Esophagus (tissue), 2 donors: ENCODE measurements at regions not wholly inside any gene's neighbourhood (a gene's known extent, or its start where the extent isn't known, plus 50 kb on each side); places are given as distances from the start of the nearest gene placed in this dataset.

Source experiments
- H3K27ac ChIP-seq, 2 donors: one replicate each; pipeline ENCODE4 v1.5.1; 2013; ENCODE audit warnings: low read depth in 2 of 2, mild to moderate bottlenecking in 2 of 2, inconsistent platforms in 1 of 2, low read length in 1 of 2, moderate library complexity in 1 of 2
- H3K27me3 ChIP-seq, 2 donors: one replicate each; pipeline ENCODE4 v1.6.1; 2013; ENCODE audit warnings: low read length in 2 of 2, control low read depth in 1 of 2, mild to moderate bottlenecking in 1 of 2; ENCODE audit not compliant: insufficient read depth in 2 of 2, control insufficient read depth in 1 of 2
- H3K36me3 ChIP-seq, 2 donors: one replicate each; pipeline ENCODE4 v1.6.1; 2013; ENCODE audit warnings: low read length in 1 of 2; ENCODE audit not compliant: control insufficient read depth in 2 of 2, insufficient read depth in 2 of 2
- H3K4me1 ChIP-seq, 2 donors: one replicate each; pipeline ENCODE4 v1.6.1; 2013; ENCODE audit warnings: low read length in 1 of 2; ENCODE audit not compliant: control insufficient read depth in 2 of 2, insufficient read depth in 2 of 2
- H3K4me3 ChIP-seq, 2 donors: one replicate each; pipeline ENCODE4 v1.5.1; 2013; ENCODE audit warnings: low read length in 2 of 2, mild to moderate bottlenecking in 2 of 2, low read depth in 1 of 2, moderate library complexity in 1 of 2
- H3K9me3 ChIP-seq, 2 donors: one replicate each; pipeline ENCODE4 v1.6.1; 2013; ENCODE audit warnings: mild to moderate bottlenecking in 2 of 2, low read depth in 1 of 2, low read length in 1 of 2, moderate library complexity in 1 of 2; ENCODE audit not compliant: control insufficient read depth in 2 of 2, insufficient read depth in 1 of 2
- WGBS, 2 donors: extraction: QIAGEN DNeasy Blood & Tissue Kit; methylation state at CpG; one replicate each; pipeline ENCODE4 v1.1.7; 2013; 5-methylcytosine and 5-hydroxymethylcytosine counted together
- donor health status: healthy with polysubstance abuse.
- donor health status: Bipolar disorder and iron deficiency.

DNA sequence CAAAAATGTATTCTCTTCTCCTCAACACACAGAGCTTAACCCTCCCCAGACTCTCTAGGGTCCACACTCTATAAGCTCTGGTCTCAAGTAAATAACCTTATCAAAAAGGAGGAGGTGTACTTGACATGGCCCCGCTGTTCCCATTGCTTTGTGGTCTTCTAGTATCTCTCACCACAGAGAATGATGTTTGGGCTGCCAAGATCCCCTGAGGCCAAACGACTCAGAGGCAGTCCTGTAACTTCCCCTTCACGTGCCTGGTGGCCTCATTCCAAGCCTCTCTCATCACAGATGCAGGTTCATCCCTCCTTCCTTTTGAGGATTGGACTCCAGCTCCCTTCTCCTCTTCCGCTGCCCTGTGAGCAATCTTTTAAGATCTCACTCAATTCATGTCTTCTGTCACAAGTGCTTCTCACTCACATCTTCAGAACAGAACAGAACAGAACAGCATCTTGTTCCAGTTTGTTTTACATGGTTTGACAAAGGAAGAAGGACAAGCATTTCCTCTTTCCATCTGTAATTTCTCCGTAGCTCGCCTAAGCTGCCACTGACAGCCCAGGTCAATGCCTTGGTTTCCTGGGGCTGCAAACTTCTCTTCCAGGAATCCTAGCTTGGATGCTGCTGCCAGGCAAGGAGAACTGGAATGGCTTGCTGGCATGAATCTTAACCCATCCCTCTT, 541.5 kb downstream of the CD83 start:
- no peaks in the 10 kb centered on the region for H3K9me3 ChIP-seq
- WGBS, 2 donors = 59 to 63% methylated on average over 6 of the region's 6 CpGs
- H3K4me1 ChIP-seq = no peaks in the 10 kb centered on the region
- no peaks in the 10 kb centered on the region for H3K36me3 ChIP-seq
- H3K27me3 ChIP-seq = no peaks in the 10 kb centered on the region
- H3K4me3 ChIP-seq = no peak overlapping the region
- H3K27ac ChIP-seq = no peak overlapping the region

GRCh38 chr6:14659841-14660240, 542.3 kb downstream of the CD83 start:
- no peak overlapping the region for H3K4me3 ChIP-seq
- no peaks in the 10 kb centered on the region for H3K9me3 ChIP-seq
- H3K27ac ChIP-seq = no peak overlapping the region
- H3K36me3 ChIP-seq = no peaks in the 10 kb centered on the region
- H3K27me3 ChIP-seq = no peaks in the 10 kb centered on the region
- H3K4me1 ChIP-seq = no peaks in the 10 kb centered on the region

DNA sequence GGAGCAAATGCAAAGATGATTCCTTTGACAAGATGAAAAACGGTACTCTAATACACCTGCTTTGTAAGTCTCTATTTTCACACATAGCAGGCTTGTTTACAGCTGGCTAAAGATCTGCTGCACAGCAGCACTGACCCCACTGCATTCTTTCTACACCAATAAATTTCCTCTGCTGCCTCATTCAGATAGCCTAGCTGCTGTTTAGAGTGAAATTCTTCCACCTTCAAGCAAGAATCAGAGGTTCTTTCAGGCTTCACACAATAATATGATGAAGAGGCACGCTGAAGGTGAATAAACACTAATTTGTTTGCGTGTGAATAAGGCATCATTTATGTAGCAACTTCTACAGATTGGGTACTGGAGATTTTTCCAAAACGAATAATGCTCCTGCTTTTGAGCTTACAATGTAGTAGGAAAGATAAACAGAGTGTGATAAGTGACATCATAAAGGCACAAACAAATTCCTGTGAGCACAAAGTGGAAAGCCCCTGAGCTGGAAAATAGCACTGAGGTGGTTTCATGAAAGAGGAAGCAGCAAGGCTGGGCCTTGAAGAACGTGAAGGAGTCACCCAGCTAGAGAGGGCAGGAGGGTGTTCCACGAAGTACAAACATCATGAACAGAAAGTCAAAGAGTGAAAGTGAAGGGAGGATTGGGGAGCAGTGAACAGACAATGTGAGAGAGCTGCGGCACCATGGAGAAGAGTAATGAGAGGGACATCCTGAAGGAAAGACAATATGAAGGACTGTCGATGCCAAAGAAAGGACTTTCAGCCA, 543.4 kb downstream of the CD83 start:
- Histone ChIP-seq H3K36me3 (no peaks in the 10 kb centered on the region), H3K27ac (no peak overlapping the region), H3K4me3 (no peak overlapping the region), H3K9me3 (no peaks in the 10 kb centered on the region), H3K27me3 (no peaks in the 10 kb centered on the region), H3K4me1 (no peaks in the 10 kb centered on the region)
- 56 to 70% methylated on average over 8 of the region's 8 CpGs for WGBS, 2 donors

DNA sequence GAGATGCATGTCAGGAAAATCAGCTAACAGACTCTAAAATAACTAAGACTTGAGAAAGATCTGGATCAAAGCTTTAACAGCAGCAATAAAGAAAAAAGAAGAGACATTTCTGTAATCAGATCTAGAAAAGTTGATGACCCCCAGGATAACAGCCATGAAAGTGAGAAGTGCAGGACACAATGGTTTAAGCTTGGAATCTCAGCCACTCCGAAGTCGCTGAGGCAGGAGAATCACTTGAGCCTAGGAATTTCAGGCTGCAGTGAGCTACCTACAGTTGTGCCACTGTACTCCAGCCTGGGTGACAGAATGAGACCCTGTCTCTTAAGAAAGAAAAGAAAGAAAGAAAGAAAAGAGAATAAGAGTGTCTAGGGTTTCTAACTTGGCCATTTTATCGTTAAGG, 544.1 kb downstream of the CD83 start:
- WGBS, 2 donors = 96% methylated on average over 3 of the region's 3 CpGs
- Histone ChIP-seq H3K36me3 (no peaks in the 10 kb centered on the region), H3K27me3 (no peaks in the 10 kb centered on the region), H3K27ac (no peak overlapping the region), H3K4me3 (no peak overlapping the region), H3K4me1 (no peaks in the 10 kb centered on the region), H3K9me3 (no peaks in the 10 kb centered on the region)

- H3K9me3 ChIP-seq = no peaks in the 10 kb centered on the region
- no peaks in the 10 kb centered on the region for H3K4me1 ChIP-seq
- H3K27me3 ChIP-seq = no peaks in the 10 kb centered on the region
- no peak overlapping the region for H3K27ac ChIP-seq
- WGBS, 2 donors = 69 to 73% methylated on average over 6 of the region's 6 CpGs
- H3K36me3 ChIP-seq = no peaks in the 10 kb centered on the region
- no peak overlapping the region for H3K4me3 ChIP-seq
These were observed 546.6 kb downstream of the CD83 start for GRCh38 chr6:14664112-14664601.

GRCh38 chr6:14664621-14665315, 547.2 kb downstream of the CD83 start:
- no peaks in the 10 kb centered on the region for H3K9me3 ChIP-seq
- H3K36me3 ChIP-seq = no peaks in the 10 kb centered on the region
- WGBS, 2 donors = 60 to 67% methylated on average over 11 of the region's 11 CpGs
- H3K27me3 ChIP-seq = no peaks in the 10 kb centered on the region
- no peak overlapping the region for H3K27ac ChIP-seq
- H3K4me3 ChIP-seq = no peak overlapping the region
- no peaks in the 10 kb centered on the region for H3K4me1 ChIP-seq

DNA sequence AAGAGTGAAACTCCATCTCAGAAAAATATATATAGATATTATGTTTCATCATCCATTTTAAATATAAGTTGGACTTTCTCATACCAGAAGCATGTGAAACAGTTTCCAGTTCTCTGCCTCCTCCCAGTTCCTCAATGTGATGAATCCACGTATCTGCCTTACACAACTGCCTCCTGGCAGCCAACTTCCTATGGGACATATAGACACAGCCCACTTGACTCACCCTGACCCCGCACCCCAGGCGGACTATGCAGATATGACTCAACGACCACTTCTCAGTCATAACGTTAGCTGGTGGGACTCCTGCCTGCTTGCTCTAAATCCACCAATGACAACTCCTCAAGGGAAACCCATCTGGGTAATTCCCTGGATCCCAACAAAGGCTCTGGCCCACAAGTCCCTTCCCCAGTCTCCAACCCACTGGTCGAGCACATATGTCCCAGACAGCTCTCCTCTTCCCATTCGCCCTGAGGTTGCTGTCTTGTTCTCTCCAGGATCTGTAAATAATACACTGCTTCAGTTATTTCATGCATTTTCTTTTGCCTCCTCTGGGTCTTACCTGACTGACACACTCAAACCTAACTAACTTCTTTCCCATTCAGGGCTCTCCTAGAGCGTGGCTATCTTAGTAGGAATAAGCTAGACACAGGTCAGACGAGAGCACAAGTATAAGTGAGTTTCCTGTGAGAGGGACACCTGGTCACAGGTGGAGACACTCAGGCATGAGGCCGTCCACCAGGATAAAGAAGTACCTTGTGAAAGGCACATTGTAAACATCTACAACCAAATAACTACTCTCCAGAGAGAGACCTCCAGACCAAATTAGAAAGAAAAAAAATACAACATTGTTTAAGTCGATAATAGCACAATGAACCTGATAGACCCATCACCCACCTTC, 548.5 kb downstream of the CD83 start:
- Histone ChIP-seq H3K36me3 (no peaks in the 10 kb centered on the region), H3K27me3 (no peaks in the 10 kb centered on the region), H3K4me1 (no peaks in the 10 kb centered on the region), H3K27ac (no peak overlapping the region), H3K9me3 (no peaks in the 10 kb centered on the region), H3K4me3 (no peak overlapping the region)
- 74 to 77% methylated on average over 11 of the region's 11 CpGs for WGBS, 2 donors

GRCh38 chr6:14670806-14671205, 553.2 kb downstream of the CD83 start:
- WGBS, 2 donors = 67 to 70% methylated on average over 7 of the region's 7 CpGs
- H3K36me3 ChIP-seq = no peaks in the 10 kb centered on the region
- H3K27ac ChIP-seq = no peak overlapping the region
- H3K4me1 ChIP-seq = no peaks in the 10 kb centered on the region
- no peaks in the 10 kb centered on the region for H3K27me3 ChIP-seq
- no peaks in the 10 kb centered on the region for H3K9me3 ChIP-seq
- no peak overlapping the region for H3K4me3 ChIP-seq

DNA sequence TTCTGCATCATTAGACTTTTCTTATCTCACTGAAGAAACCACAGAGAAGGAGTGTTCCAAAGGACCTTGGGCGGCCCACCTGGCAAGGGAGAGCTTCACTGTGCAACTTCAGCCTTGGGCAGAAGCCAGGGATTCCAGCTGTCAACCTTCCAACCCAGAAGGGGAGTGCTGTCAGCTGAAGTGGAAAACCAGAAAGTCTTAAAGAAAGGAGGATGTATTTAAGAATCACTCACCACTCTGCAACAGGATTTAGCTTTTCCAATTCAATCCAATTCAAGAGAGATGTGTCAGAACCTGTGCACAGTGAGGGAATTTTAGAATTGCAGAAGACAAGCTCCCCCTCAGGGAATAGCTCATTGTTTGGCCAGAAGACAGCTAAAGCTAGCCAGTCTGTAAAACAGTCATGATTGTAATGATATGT, 553.7 kb downstream of the CD83 start:
- Histone ChIP-seq H3K27me3 (no peaks in the 10 kb centered on the region), H3K9me3 (no peaks in the 10 kb centered on the region), H3K36me3 (no peaks in the 10 kb centered on the region), H3K4me1 (no peaks in the 10 kb centered on the region), H3K27ac (no peak overlapping the region), H3K4me3 (no peak overlapping the region)
- WGBS, 2 donors = 32 to 41% methylated on average over 1 of the region's 1 CpG
